CMK (cell line): ENCODE measurements at regions not wholly inside any gene's neighbourhood (a gene's known extent, or its start where the extent isn't known, plus 50 kb on each side); places are given as distances from the start of the nearest gene placed in this dataset.
"Not testable (repeated sequence)": the region's sequence is repeated elsewhere in the genome, so short reads cannot be mapped to it uniquely, and the experiment has no call there.

Experiments
- DNase-seq: peaks from one replicate; pipeline ENCODE4 v3.0.0-alpha.2; 2010; ENCODE audit warnings: low read depth

GRCh38 chr12:60195483-60195882 is 599.7 kb downstream of the SLC16A7 start:
- DNase-seq: no peak

- DNase-seq: no peak
Observed at GRCh38 chr12:60196366-60196765, 600.5 kb downstream of the SLC16A7 start.

- DNase-seq: no peak
Observed at GRCh38 chr12:60197589-60197988, 601.8 kb downstream of the SLC16A7 start.

- no peak for DNase-seq
Observed at GRCh38 chr12:60201891-60202290, 606.1 kb downstream of the SLC16A7 start.

GRCh38 chr12:60205500-60205899 is 609.7 kb downstream of the SLC16A7 start:
- no peak for DNase-seq

GRCh38 chr12:60209521-60209920 is 613.7 kb downstream of the SLC16A7 start:
- no peak for DNase-seq

GRCh38 chr12:60209933-60210332 is 614.1 kb downstream of the SLC16A7 start:
- no peak for DNase-seq

- no peak for DNase-seq
Observed at GRCh38 chr12:60210756-60211155, 614.9 kb downstream of the SLC16A7 start.

- no peak for DNase-seq
Observed at GRCh38 chr12:60211244-60211643, 615.4 kb downstream of the SLC16A7 start.

- DNase-seq: no peak
Observed at GRCh38 chr12:60212159-60213000, 616.6 kb downstream of the SLC16A7 start.

- DNase-seq: not testable (repeated sequence)
Observed at GRCh38 chr12:60213272-60213671, 617.4 kb downstream of the SLC16A7 start.

- DNase-seq: no peak
Observed at GRCh38 chr12:60216226-60216625, 620.4 kb downstream of the SLC16A7 start.

GRCh38 chr12:60223242-60223641 is 627.4 kb downstream of the SLC16A7 start:
- DNase-seq: no peak

- no peak for DNase-seq
Observed at GRCh38 chr12:60225216-60226000, 629.6 kb downstream of the SLC16A7 start.

- no peak for DNase-seq
Observed at GRCh38 chr12:60227916-60228315, 632.1 kb downstream of the SLC16A7 start.

GRCh38 chr12:60230056-60230455 is 634.2 kb downstream of the SLC16A7 start:
- no peak for DNase-seq

- DNase-seq: no peak
Observed at GRCh38 chr12:60231303-60231702, 635.5 kb downstream of the SLC16A7 start.

- DNase-seq: no peak
Observed at GRCh38 chr12:60231976-60232907, 636.4 kb downstream of the SLC16A7 start.

- DNase-seq: not testable (repeated sequence)
Observed at GRCh38 chr12:60234611-60235195, 638.9 kb downstream of the SLC16A7 start.

GRCh38 chr12:60235261-60235660 is 639.4 kb downstream of the SLC16A7 start:
- DNase-seq: no peak

- not testable (repeated sequence) for DNase-seq
Observed at GRCh38 chr12:60236416-60236815, 640.6 kb downstream of the SLC16A7 start.

GRCh38 chr12:60240891-60241290 is 645.1 kb downstream of the SLC16A7 start:
- DNase-seq: no peak
